Adrenal gland (tissue), 9 donors: ENCODE measurements at regions not wholly inside any gene's neighbourhood (a gene's known extent, or its start where the extent isn't known, plus 50 kb on each side); places are given as distances from the start of the nearest gene placed in this dataset.
A peak's percentile ranks its signal among the peaks of the same experiment; 100 is the strongest.

ENCODE experiments used
- DNase-seq, 7 donors: peaks; one replicate each; pipeline ENCODE4 v3.0.0-alpha.2; 2019 to 2020
- H3K27ac ChIP-seq, 5 donors: fragments of 200-600 bp; sonication (generic) in 4 of 5; 1 replicate in 3 of 5; 2 replicates in 2 of 5; pipeline versions ENCODE4 v1.5.1 to v1.8.0; 2016 to 2020; ENCODE audit warnings: mild to moderate bottlenecking in 1 of 5
- H3K27me3 ChIP-seq: fragments of 200-600 bp; 2 replicates; pipeline ENCODE4 v1.8.0; 2021
- H3K36me3 ChIP-seq, 2 donors: fragments of 200-600 bp; replicated peaks in 1 of 2; 1 replicate in 1 of 2; 2 replicates in 1 of 2; pipeline versions ENCODE4 v1.5.1 to v1.8.0; 2018 to 2022
- H3K4me1 ChIP-seq, 2 donors: fragments of 200-600 bp; replicated peaks in 1 of 2; 1 replicate in 1 of 2; 2 replicates in 1 of 2; pipeline versions ENCODE4 v1.5.1 to v1.8.0; 2018 to 2021
- H3K4me3 ChIP-seq, 4 donors: fragments of 200-600 bp; sonication (generic) in 3 of 4; one replicate each; pipeline ENCODE4 v1.5.1; 2016 to 2018
- H3K9me3 ChIP-seq, 3 donors: fragments of 200-600 bp; sonication (generic) in 1 of 3; replicated peaks in 1 of 3; 1 replicate in 2 of 3; 2 replicates in 1 of 3; pipeline versions ENCODE4 v1.5.1 to v1.8.0; 2016 to 2021
- CTCF ChIP-seq, 6 experiments: fragments of 450-650 bp in 4 of 6; fragments of 200-600 bp in 2 of 6; sonication (generic) in 1 of 6; IDR thresholded peaks; 1 replicate in 5 of 6; 2 replicates in 1 of 6; pipeline versions ENCODE4 v1.5.1 to v1.8.0; 2016 to 2021; ENCODE audit warnings: antibody characterized with exemption in 6 of 6, mild to moderate bottlenecking in 2 of 6, moderate library complexity in 1 of 6
- POLR2A ChIP-seq, 2 donors: fragments of 450-650 bp; IDR thresholded peaks; one replicate each; pipeline ENCODE4 v1.6.1; 2017; ENCODE audit warnings: antibody characterized with exemption in 2 of 2, mild to moderate bottlenecking in 2 of 2, moderate library complexity in 1 of 2
- WGBS, 4 donors: extraction: QIAGEN DNeasy Blood & Tissue Kit in 2 of 4; methylation state at CpG; one replicate each; pipeline versions ENCODE4 v1.1.5 to v1.1.7; 2013 to 2017; 5-methylcytosine and 5-hydroxymethylcytosine counted together
- intact Hi-C, 2 donors: fragments of 100-400 bp; cut with DNase I; formaldehyde crosslinking; loops; one replicate each; pipeline versions ENCODE4 v1.14.1 to v1.15.0; 2022 to 2023
- donor health status: healthy with polysubstance abuse.
- donor health status: Bipolar disorder and iron deficiency.
- donor health status: DM: yes; HTN: yes; CAD: no.
- donor health status: DM: no; HTN: no; CAD: no.
- donor health status: DM: no; HTN: no; CAD: no.

GRCh38 chr20:40777653-40778052 is 88.6 kb upstream of the MAFB start:
- no peak overlapping the region for H3K27ac ChIP-seq
- H3K4me3 ChIP-seq, result no peak overlapping the region
- DNase-seq, result peak in 1 of 7 donors; percentile 4
- H3K4me1 ChIP-seq, result no peaks in the 10 kb centered on the region
- no peaks in the 10 kb centered on the region for H3K27me3 ChIP-seq
- intact Hi-C loops, result no loop called here
- TF ChIP-seq CTCF (IDR thresholded peaks at IDR 0.05), result no peak
- no peak for TF ChIP-seq POLR2A (IDR thresholded peaks at IDR 0.05)
- no peaks in the 10 kb centered on the region for H3K9me3 ChIP-seq
- no peaks in the 10 kb centered on the region for H3K36me3 ChIP-seq

- intact Hi-C loops, result no loop called here
- no peak overlapping the region for H3K27ac ChIP-seq
- WGBS, 4 donors, result 58 to 76% (median 73%) methylated on average over 2 of the region's 2 CpGs
- no peak for DNase-seq
- H3K27me3 ChIP-seq, result no peaks in the 10 kb centered on the region
- no peak overlapping the region for H3K4me3 ChIP-seq
- TF ChIP-seq POLR2A (IDR thresholded peaks at IDR 0.05), result no peak
- TF ChIP-seq CTCF (IDR thresholded peaks at IDR 0.05), result no peak
- no peaks in the 10 kb centered on the region for H3K4me1 ChIP-seq
- no peaks in the 10 kb centered on the region for H3K9me3 ChIP-seq
- no peaks in the 10 kb centered on the region for H3K36me3 ChIP-seq
Observed at GRCh38 chr20:40778894-40779496, 90.0 kb upstream of the MAFB start.

GRCh38 chr20:40781327-40782042 is 92.4 kb upstream of the MAFB start:
- 67 to 79% (median 70%) methylated on average over 14 of the region's 14 CpGs for WGBS, 4 donors
- Histone ChIP-seq H3K4me3 (no peak overlapping the region), H3K27me3 (no peaks in the 10 kb centered on the region), H3K27ac (peak overlapping the region in 1 of 5 donors; percentile 69), H3K4me1 (no peaks in the 10 kb centered on the region), H3K36me3 (no peaks in the 10 kb centered on the region), H3K9me3 (no peaks in the 10 kb centered on the region)
- intact Hi-C loops, result no loop called here
- DNase-seq, result no peak
- TF ChIP-seq POLR2A (IDR thresholded peaks at IDR 0.05) (no peak), CTCF (IDR thresholded peaks at IDR 0.05) (no peak)

GRCh38 chr20:40782043-40782368 is 93.0 kb upstream of the MAFB start:
- intact Hi-C loops, result no loop called here
- no peaks in the 10 kb centered on the region for H3K36me3 ChIP-seq
- H3K27me3 ChIP-seq, result no peaks in the 10 kb centered on the region
- no peaks in the 10 kb centered on the region for H3K9me3 ChIP-seq
- TF ChIP-seq POLR2A (IDR thresholded peaks at IDR 0.05) (no peak), CTCF (IDR thresholded peaks at IDR 0.05) (no peak)
- 65 to 74% (median 69%) methylated on average over 11 of the region's 11 CpGs for whole genome bisulfite sequencing, 4 donors
- H3K4me3 ChIP-seq, result no peak overlapping the region
- peak in 3 of 7 donors; percentile 23 to 34 (median 34) for DNase-seq
- peak overlapping the region in 1 of 5 donors; percentile 33 for H3K27ac ChIP-seq
- H3K4me1 ChIP-seq, result no peaks in the 10 kb centered on the region
